Type B pancreatic cell (in vitro differentiated cells): ENCODE measurements at regions not wholly inside any gene's neighbourhood (a gene's known extent, or its start where the extent isn't known, plus 50 kb on each side); places are given as distances from the start of the nearest gene placed in this dataset.

ENCODE experiments used
- DNase-seq: peaks from one replicate; pipeline ENCODE4 v3.0.0; 2021; ENCODE audit warnings: mixed read lengths; ENCODE audit not compliant: unreplicated experiment; ENCODE audit errors: extremely low spot score
- H3K27ac Mint-ChIP-seq: 2 replicates; pipeline ENCODE4 v1.8.0; 2021; ENCODE audit warnings: mild to moderate bottlenecking, mixed read lengths
- H3K27me3 Mint-ChIP-seq: 2 replicates; pipeline ENCODE4 v1.8.0; 2021; ENCODE audit warnings: mixed read lengths
- H3K36me3 Mint-ChIP-seq: 2 replicates; pipeline ENCODE4 v1.8.0; 2021; ENCODE audit warnings: mixed read lengths
- H3K4me1 Mint-ChIP-seq: one replicate; pipeline ENCODE4 v1.8.0; 2021; ENCODE audit warnings: mixed read lengths; ENCODE audit not compliant: unreplicated experiment
- H3K4me3 Mint-ChIP-seq: 2 replicates; pipeline ENCODE4 v1.8.0; 2021; ENCODE audit warnings: mild to moderate bottlenecking, mixed read lengths
- H3K9me3 Mint-ChIP-seq: 2 replicates; pipeline ENCODE4 v1.8.0; 2021; ENCODE audit warnings: mixed read lengths
- TF ChIP-seq, protein P1 (sequence below): fragments of 200-600 bp; sonication (generic); conservative IDR thresholded peaks from 2 replicates; pipeline ENCODE4 v1.5.0; 2021; ENCODE audit warnings: antibody characterized with exemption, mild to moderate bottlenecking

GRCh38 chr1:88219521-88219920 lies 464.6 kb upstream of the PKN2 start:
- H3K27ac Mint-ChIP-seq = no peak overlapping the region
- H3K4me1 Mint-ChIP-seq = no peaks in the 10 kb centered on the region
- peaks cover 4% of the 10 kb centered on the region for H3K9me3 Mint-ChIP-seq
- DNase-seq = no peak
- no peaks in the 10 kb centered on the region for H3K36me3 Mint-ChIP-seq
- TF ChIP-seq, protein P1, sequence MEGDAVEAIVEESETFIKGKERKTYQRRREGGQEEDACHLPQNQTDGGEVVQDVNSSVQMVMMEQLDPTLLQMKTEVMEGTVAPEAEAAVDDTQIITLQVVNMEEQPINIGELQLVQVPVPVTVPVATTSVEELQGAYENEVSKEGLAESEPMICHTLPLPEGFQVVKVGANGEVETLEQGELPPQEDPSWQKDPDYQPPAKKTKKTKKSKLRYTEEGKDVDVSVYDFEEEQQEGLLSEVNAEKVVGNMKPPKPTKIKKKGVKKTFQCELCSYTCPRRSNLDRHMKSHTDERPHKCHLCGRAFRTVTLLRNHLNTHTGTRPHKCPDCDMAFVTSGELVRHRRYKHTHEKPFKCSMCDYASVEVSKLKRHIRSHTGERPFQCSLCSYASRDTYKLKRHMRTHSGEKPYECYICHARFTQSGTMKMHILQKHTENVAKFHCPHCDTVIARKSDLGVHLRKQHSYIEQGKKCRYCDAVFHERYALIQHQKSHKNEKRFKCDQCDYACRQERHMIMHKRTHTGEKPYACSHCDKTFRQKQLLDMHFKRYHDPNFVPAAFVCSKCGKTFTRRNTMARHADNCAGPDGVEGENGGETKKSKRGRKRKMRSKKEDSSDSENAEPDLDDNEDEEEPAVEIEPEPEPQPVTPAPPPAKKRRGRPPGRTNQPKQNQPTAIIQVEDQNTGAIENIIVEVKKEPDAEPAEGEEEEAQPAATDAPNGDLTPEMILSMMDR = no peak
- no peak overlapping the region for H3K4me3 Mint-ChIP-seq
- no peaks in the 10 kb centered on the region for H3K27me3 Mint-ChIP-seq

DNA sequence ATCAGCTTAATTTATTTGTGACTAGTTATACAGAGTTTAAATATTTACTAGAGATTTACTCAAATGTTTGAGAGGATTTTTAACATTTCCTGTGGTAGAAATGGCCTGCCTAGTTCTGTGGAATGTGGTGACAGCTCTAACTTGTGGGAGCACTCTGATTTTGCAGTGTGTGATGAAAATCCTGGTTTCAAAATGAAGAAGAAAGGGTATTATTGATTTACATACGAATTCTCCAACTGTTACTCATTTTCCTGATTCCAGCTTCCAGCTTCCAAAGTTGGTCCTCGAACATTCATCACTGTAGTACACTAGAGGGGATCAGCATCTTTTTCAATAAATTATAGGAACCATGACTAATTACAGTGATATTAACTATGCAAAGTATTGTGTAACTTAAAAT lies 462.7 kb upstream of the PKN2 start:
- Mint-ChIP-seq H3K27ac (no peak overlapping the region), H3K4me3 (no peak overlapping the region), H3K9me3 (peaks cover 4% of the 10 kb centered on the region), H3K27me3 (no peaks in the 10 kb centered on the region), H3K4me1 (no peaks in the 10 kb centered on the region), H3K36me3 (no peaks in the 10 kb centered on the region)
- TF ChIP-seq, protein P1 = no peak
- DNase-seq = no peak

DNA sequence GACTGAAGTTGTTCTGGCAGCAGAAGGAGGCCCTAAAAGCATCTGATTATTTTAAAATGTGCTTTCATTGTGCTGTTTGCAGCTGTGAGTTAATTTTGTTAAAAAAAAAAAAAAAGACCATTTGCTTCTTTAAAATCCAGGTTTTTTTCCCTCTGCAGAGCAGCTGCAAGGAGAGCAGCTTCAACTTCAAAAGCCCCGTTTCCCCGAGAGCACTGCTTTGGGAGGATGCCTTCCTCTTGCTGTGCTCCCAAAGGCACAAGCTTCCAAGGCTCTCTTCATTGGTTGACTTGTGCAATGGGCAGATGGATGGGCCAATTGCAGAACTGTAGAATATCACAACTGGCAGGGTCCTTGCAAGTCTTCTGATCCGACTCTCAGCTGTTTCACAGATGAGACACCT lies 459.2 kb upstream of the PKN2 start:
- no peak for DNase-seq
- Mint-ChIP-seq H3K4me1 (no peaks in the 10 kb centered on the region), H3K27me3 (no peaks in the 10 kb centered on the region), H3K9me3 (no peaks in the 10 kb centered on the region), H3K27ac (no peak overlapping the region), H3K36me3 (no peaks in the 10 kb centered on the region), H3K4me3 (no peak overlapping the region)
- TF ChIP-seq, protein P1 = no peak

DNA sequence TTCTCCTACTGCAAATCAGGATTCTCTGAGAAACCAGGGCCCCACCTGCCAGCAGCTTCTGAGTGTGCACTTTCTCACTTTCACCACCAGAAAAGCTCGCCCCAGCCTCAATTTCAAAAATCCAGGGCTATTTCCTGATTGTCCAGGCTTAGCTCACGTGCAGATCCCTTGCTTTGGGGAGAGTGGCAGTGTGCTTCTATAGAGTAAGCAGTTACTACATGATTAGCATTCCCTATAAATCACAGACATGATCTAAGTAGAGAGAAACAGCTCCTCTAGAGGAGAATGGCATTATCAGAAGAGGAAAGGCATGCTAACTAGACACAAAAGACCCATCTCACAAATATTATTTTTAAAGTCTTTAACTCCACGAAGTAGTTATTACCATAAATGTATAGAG lies 456.0 kb upstream of the PKN2 start:
- Mint-ChIP-seq H3K4me3 (no peak overlapping the region), H3K9me3 (no peaks in the 10 kb centered on the region), H3K27me3 (no peaks in the 10 kb centered on the region), H3K27ac (no peak overlapping the region), H3K4me1 (no peaks in the 10 kb centered on the region), H3K36me3 (no peaks in the 10 kb centered on the region)
- TF ChIP-seq, protein P1 = peak; percentile 43
- DNase-seq = no peak

DNA sequence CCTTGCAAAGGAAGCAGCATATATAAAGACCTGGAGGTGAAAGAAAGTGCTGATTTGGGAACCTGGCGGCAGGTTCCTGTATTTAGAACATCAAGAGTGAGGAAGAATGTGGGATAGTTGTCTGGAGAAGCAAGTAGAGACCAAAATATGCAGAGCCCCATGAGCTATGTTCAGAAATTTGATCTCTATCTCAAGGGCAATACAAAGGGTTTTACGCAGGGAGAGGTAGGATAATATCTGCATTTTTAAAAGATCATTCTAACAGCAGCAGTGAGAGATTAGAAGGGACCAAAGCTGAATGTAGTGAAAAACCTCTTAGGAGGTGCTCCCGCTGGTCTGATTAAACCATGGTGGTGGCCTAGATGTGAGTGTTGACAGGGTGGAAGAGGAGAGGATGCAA lies 453.9 kb upstream of the PKN2 start:
- TF ChIP-seq, protein P1 = no peak
- no peaks in the 10 kb centered on the region for H3K9me3 Mint-ChIP-seq
- no peaks in the 10 kb centered on the region for H3K27me3 Mint-ChIP-seq
- H3K4me1 Mint-ChIP-seq = no peaks in the 10 kb centered on the region
- no peaks in the 10 kb centered on the region for H3K36me3 Mint-ChIP-seq
- H3K27ac Mint-ChIP-seq = no peak overlapping the region
- DNase-seq = no peak
- no peak overlapping the region for H3K4me3 Mint-ChIP-seq

GRCh38 chr1:88237058-88237457 lies 447.0 kb upstream of the PKN2 start:
- DNase-seq = no peak
- no peak overlapping the region for H3K4me3 Mint-ChIP-seq
- no peaks in the 10 kb centered on the region for H3K36me3 Mint-ChIP-seq
- H3K9me3 Mint-ChIP-seq = no peaks in the 10 kb centered on the region
- TF ChIP-seq, protein P1 = no peak
- H3K27me3 Mint-ChIP-seq = no peaks in the 10 kb centered on the region
- no peak overlapping the region for H3K27ac Mint-ChIP-seq
- H3K4me1 Mint-ChIP-seq = no peaks in the 10 kb centered on the region
